NCI-H2196 (cell line): ENCODE measurements at regions not wholly inside any gene's neighbourhood (a gene's known extent, or its start where the extent isn't known, plus 50 kb on each side); places are given as distances from the start of the nearest gene placed in this dataset.
"Not testable (repeated sequence)": the region's sequence is repeated elsewhere in the genome, so short reads cannot be mapped to it uniquely, and the experiment has no call there.

ENCODE experiments used
- DNase-seq: peaks from one replicate; lab custom pipeline; 2025; ENCODE audit not compliant: unreplicated experiment; lab: John Stamatoyannopoulos, UW

GRCh38 chr14:83133981-83134645 lies 1600.5 kb upstream of the SEL1L start:
- DNase-seq = no peak

- no peak for DNase-seq
Observed at GRCh38 chr14:83140756-83141155, 1607.1 kb upstream of the SEL1L start.

GRCh38 chr14:83147006-83147405 lies 1613.4 kb upstream of the SEL1L start:
- DNase-seq = no peak

GRCh38 chr14:83151571-83151970 lies 1617.9 kb upstream of the SEL1L start:
- DNase-seq = no peak

GRCh38 chr14:83153081-83153480 lies 1619.4 kb upstream of the SEL1L start:
- no peak for DNase-seq

GRCh38 chr14:83162361-83162929 lies 1628.8 kb upstream of the SEL1L start:
- DNase-seq = no peak

GRCh38 chr14:83163016-83163415 lies 1629.4 kb upstream of the SEL1L start:
- DNase-seq = no peak

- no peak for DNase-seq
Observed at GRCh38 chr14:83164016-83164415, 1630.4 kb upstream of the SEL1L start.

- no peak for DNase-seq
Observed at GRCh38 chr14:83164591-83164990, 1630.9 kb upstream of the SEL1L start.

GRCh38 chr14:83170165-83170564 lies 1636.5 kb upstream of the SEL1L start:
- DNase-seq = no peak

GRCh38 chr14:83171761-83172160 lies 1638.1 kb upstream of the SEL1L start:
- no peak for DNase-seq

GRCh38 chr14:83172363-83172762 lies 1638.7 kb upstream of the SEL1L start:
- DNase-seq = no peak

GRCh38 chr14:83173687-83174086 lies 1640.0 kb upstream of the SEL1L start:
- DNase-seq = no peak

- DNase-seq = no peak
Observed at GRCh38 chr14:83184531-83184930, 1650.9 kb upstream of the SEL1L start.

GRCh38 chr14:83188311-83188710 lies 1654.7 kb upstream of the SEL1L start:
- DNase-seq = not testable (repeated sequence)

- no peak for DNase-seq
Observed at GRCh38 chr14:83196236-83196635, 1662.6 kb upstream of the SEL1L start.

GRCh38 chr14:83197271-83197670 lies 1663.6 kb upstream of the SEL1L start:
- DNase-seq = no peak

- no peak for DNase-seq
Observed at GRCh38 chr14:83207550-83207949, 1673.9 kb upstream of the SEL1L start.

GRCh38 chr14:83208341-83208740 lies 1674.7 kb upstream of the SEL1L start:
- DNase-seq = no peak

- no peak for DNase-seq
Observed at GRCh38 chr14:83217492-83217891, 1683.8 kb upstream of the SEL1L start.

- DNase-seq = no peak
Observed at GRCh38 chr14:83247924-83248639, 1714.4 kb upstream of the SEL1L start.

- no peak for DNase-seq
Observed at GRCh38 chr14:83251402-83251801, 1717.7 kb upstream of the SEL1L start.
